NCI-H1930 (cell line): ENCODE measurements at regions not wholly inside any gene's neighbourhood (a gene's known extent, or its start where the extent isn't known, plus 50 kb on each side); places are given as distances from the start of the nearest gene placed in this dataset.

Experiments used
- DNase-seq, 2 experiments: peaks; one replicate each; lab custom pipeline; 2025; lab: John Stamatoyannopoulos, UW

DNA sequence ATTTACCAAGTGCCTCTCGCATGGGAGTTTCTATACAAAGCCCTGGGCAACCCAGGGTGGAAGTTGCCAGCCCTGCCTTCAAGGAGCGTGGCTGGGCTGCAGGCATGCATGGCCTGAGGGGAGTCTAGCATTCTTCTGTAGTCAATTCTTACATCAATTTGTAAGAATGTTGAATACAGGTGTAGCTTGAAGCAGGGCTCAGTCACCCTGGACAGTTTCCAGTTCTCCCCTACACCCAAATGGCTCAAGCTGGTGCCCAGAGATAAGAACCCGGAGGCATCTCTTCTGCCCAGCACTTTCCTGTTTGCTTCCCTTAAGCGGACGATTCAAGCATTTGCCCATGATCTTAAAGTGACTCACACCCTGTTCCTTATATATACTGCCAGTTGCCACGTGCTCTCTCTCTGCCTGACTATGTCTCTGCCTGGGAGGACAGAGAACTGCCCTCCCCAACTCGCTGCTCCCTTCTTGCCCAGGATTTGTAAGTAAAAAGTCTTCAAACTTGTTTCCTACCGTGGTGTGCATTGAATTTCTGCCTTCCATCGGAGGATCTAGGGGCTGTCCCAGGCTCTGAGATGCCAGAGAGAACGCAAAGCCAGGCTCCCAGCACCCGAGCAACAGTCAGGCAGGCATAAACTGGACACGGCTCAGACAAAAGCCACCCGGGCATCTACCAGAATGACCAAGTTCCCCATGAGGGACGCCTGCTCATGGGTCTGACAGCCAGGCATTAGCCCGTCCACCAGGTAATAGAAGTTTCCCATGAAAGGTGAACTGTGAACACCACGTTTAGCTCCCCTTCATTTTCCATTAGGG, 50.9 kb upstream of the AJAP1 start:
- DNase-seq = no peak
